ENCODE measurements at regions not wholly inside any gene's neighbourhood (a gene's known extent, or its start where the extent isn't known, plus 50 kb on each side); places are given as distances from the start of the nearest gene placed in this dataset.

DNA sequence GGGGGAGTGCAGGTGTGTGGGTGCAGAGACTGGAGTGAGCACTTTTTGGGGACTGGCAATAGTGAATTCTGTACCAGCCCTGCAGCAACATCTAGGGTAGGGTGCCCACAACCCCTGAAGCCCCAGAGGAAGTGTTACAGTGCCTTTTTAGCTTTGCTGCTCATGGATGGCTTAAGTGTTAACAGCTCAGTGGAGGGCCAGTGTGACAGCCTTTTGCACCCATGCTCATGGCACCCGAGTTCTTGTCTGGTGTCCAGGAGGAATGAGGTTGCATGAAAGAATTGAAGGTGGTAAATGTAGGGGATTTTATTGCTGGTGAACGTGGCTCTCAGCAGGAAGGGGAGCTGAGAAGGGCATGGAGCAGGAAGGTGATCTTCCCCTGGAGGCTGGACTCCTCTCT is 107.3 kb downstream of the MRPL36 start:
- TF ChIP-seq, protein P1, sequence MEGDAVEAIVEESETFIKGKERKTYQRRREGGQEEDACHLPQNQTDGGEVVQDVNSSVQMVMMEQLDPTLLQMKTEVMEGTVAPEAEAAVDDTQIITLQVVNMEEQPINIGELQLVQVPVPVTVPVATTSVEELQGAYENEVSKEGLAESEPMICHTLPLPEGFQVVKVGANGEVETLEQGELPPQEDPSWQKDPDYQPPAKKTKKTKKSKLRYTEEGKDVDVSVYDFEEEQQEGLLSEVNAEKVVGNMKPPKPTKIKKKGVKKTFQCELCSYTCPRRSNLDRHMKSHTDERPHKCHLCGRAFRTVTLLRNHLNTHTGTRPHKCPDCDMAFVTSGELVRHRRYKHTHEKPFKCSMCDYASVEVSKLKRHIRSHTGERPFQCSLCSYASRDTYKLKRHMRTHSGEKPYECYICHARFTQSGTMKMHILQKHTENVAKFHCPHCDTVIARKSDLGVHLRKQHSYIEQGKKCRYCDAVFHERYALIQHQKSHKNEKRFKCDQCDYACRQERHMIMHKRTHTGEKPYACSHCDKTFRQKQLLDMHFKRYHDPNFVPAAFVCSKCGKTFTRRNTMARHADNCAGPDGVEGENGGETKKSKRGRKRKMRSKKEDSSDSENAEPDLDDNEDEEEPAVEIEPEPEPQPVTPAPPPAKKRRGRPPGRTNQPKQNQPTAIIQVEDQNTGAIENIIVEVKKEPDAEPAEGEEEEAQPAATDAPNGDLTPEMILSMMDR (IDR thresholded peaks at IDR 0.05), result no peak
- TF ChIP-seq EP300 (IDR thresholded peaks at IDR 0.05), result no peak
